Sigmoid colon (tissue), 4 donors: ENCODE measurements at regions not wholly inside any gene's neighbourhood (a gene's known extent, or its start where the extent isn't known, plus 50 kb on each side); places are given as distances from the start of the nearest gene placed in this dataset.

ENCODE experiments used
- EP300 ChIP-seq, 4 donors: sonication (generic); formaldehyde crosslinking; IDR thresholded peaks; one replicate each; pipeline ENCODE4 v1.6.1; 2017; ENCODE audit warnings: antibody characterized with exemption in 4 of 4
- POLR2A ChIP-seq, 2 donors: fragments of 450-650 bp; IDR thresholded peaks; one replicate each; pipeline ENCODE4 v1.6.1; 2016; ENCODE audit warnings: antibody characterized with exemption in 2 of 2, mild to moderate bottlenecking in 2 of 2, moderate library complexity in 2 of 2
- TF ChIP-seq, protein P1 (sequence below), 4 experiments: fragments of 450-650 bp in 3 of 4; fragments of 200-600 bp in 1 of 4; IDR thresholded peaks; one replicate each; pipeline ENCODE4 v1.5.1; 2016 to 2019; ENCODE audit warnings: antibody characterized with exemption in 4 of 4, mild to moderate bottlenecking in 3 of 4, moderate library complexity in 2 of 4

GRCh38 chr13:62432295-62432694, 1016.6 kb upstream of the PCDH20 start:
- TF ChIP-seq, protein P1, sequence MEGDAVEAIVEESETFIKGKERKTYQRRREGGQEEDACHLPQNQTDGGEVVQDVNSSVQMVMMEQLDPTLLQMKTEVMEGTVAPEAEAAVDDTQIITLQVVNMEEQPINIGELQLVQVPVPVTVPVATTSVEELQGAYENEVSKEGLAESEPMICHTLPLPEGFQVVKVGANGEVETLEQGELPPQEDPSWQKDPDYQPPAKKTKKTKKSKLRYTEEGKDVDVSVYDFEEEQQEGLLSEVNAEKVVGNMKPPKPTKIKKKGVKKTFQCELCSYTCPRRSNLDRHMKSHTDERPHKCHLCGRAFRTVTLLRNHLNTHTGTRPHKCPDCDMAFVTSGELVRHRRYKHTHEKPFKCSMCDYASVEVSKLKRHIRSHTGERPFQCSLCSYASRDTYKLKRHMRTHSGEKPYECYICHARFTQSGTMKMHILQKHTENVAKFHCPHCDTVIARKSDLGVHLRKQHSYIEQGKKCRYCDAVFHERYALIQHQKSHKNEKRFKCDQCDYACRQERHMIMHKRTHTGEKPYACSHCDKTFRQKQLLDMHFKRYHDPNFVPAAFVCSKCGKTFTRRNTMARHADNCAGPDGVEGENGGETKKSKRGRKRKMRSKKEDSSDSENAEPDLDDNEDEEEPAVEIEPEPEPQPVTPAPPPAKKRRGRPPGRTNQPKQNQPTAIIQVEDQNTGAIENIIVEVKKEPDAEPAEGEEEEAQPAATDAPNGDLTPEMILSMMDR (IDR thresholded peaks at IDR 0.05) = no peak
- no peak for TF ChIP-seq POLR2A (IDR thresholded peaks at IDR 0.05)
- TF ChIP-seq EP300 (IDR thresholded peaks at IDR 0.05) = no peak
